Mesodermal cell (in vitro differentiated cells): ENCODE measurements at regions not wholly inside any gene's neighbourhood (a gene's known extent, or its start where the extent isn't known, plus 50 kb on each side); places are given as distances from the start of the nearest gene placed in this dataset.
"Not testable (repeated sequence)": the region's sequence is repeated elsewhere in the genome, so short reads cannot be mapped to it uniquely, and the experiment has no call there.

Experiments used
- H3K27ac ChIP-seq: 2 replicates; pipeline ENCODE4 v1.7.0; 2013; ENCODE audit warnings: mild to moderate bottlenecking, low read depth, low read length, moderate library complexity; ENCODE audit not compliant: severe bottlenecking
- H3K36me3 ChIP-seq: 2 replicates; pipeline ENCODE4 v1.7.1; 2013; ENCODE audit warnings: mild to moderate bottlenecking, low read length, moderate library complexity; ENCODE audit not compliant: control insufficient read depth, insufficient read depth
- H3K4me1 ChIP-seq: one replicate; pipeline ENCODE4 v1.7.1; 2013; ENCODE audit warnings: mild to moderate bottlenecking, low read length; ENCODE audit not compliant: insufficient read depth, control insufficient read depth, poor library complexity, severe bottlenecking
- H3K4me3 ChIP-seq: 2 replicates; pipeline ENCODE4 v1.7.0; 2013; ENCODE audit warnings: low read length, control low read depth, mild to moderate bottlenecking; ENCODE audit not compliant: insufficient read depth, poor library complexity, severe bottlenecking; ENCODE audit errors: extremely low read depth
- H3K9me3 ChIP-seq: 2 replicates; pipeline ENCODE4 v1.7.1; 2013; ENCODE audit warnings: mild to moderate bottlenecking, low read length, moderate library complexity; ENCODE audit not compliant: control insufficient read depth
- WGBS, 2 experiments: methylation state at CpG; one replicate each; pipeline ENCODE4 v1.1.5; 2013; ENCODE audit warnings: missing lambda C conversion rate in 2 of 2; ENCODE audit not compliant: insufficient coverage in 2 of 2; 5-methylcytosine and 5-hydroxymethylcytosine counted together

- H3K4me3 ChIP-seq = no peak overlapping the region
- H3K36me3 ChIP-seq = no peaks in the 10 kb centered on the region
- no CpG with 5 or more reads among the region's 1 CpG for WGBS, 2 experiments
- H3K9me3 ChIP-seq = peaks cover 10% of the 10 kb centered on the region
- no peak overlapping the region for H3K27ac ChIP-seq
- H3K4me1 ChIP-seq = no peaks in the 10 kb centered on the region
Measured at GRCh38 chr4:127311371-127311770, 321.4 kb upstream of the INTU start.

- 77% methylated on average over 7 of the region's 8 CpGs; no CpG with 5 or more reads in 1 of the 2 experiments for WGBS, 2 experiments
Measured at GRCh38 chr4:127311924-127312323, 320.8 kb upstream of the INTU start.

GRCh38 chr4:127313767-127314166 lies 319.0 kb upstream of the INTU start:
- Histone ChIP-seq H3K4me3 (no peak overlapping the region), H3K27ac (no peak overlapping the region), H3K9me3 (peaks cover 10% of the 10 kb centered on the region), H3K36me3 (no peaks in the 10 kb centered on the region), H3K4me1 (no peaks in the 10 kb centered on the region)
- no CpG with 5 or more reads among the region's 1 CpG for WGBS, 2 experiments

More at GRCh38 chr4:127311924-127312323, 320.8 kb upstream of the INTU start:
- no peaks in the 10 kb centered on the region for H3K36me3 ChIP-seq
- H3K27ac ChIP-seq = no peak overlapping the region
- H3K4me1 ChIP-seq = no peaks in the 10 kb centered on the region
- peaks cover 10% of the 10 kb centered on the region for H3K9me3 ChIP-seq
- H3K4me3 ChIP-seq = no peak overlapping the region

GRCh38 chr4:127327491-127327890 lies 305.3 kb upstream of the INTU start:
- H3K36me3 ChIP-seq = no peaks in the 10 kb centered on the region
- WGBS, 2 experiments = 75 to 88% methylated on average over 1 of the region's 2 CpGs
- H3K27ac ChIP-seq = no peak overlapping the region
- no peaks in the 10 kb centered on the region for H3K4me1 ChIP-seq
- peaks cover 4% of the 10 kb centered on the region for H3K9me3 ChIP-seq
- no peak overlapping the region for H3K4me3 ChIP-seq

- Histone ChIP-seq H3K9me3 (no peaks in the 10 kb centered on the region), H3K36me3 (no peaks in the 10 kb centered on the region), H3K4me3 (no peak overlapping the region), H3K4me1 (no peaks in the 10 kb centered on the region), H3K27ac (no peak overlapping the region)
- no CpG with 5 or more reads among the region's 1 CpG for WGBS, 2 experiments
Measured at GRCh38 chr4:127335073-127335620, 297.6 kb upstream of the INTU start.

GRCh38 chr4:127335732-127336131 lies 297.0 kb upstream of the INTU start:
- H3K4me3 ChIP-seq = no peak overlapping the region
- no peaks in the 10 kb centered on the region for H3K9me3 ChIP-seq
- no peaks in the 10 kb centered on the region for H3K4me1 ChIP-seq
- H3K36me3 ChIP-seq = no peaks in the 10 kb centered on the region
- 88 to 100% methylated on average over 1 of the region's 1 CpG for WGBS, 2 experiments
- no peak overlapping the region for H3K27ac ChIP-seq

GRCh38 chr4:127343123-127343522 lies 289.6 kb upstream of the INTU start:
- 67 to 68% methylated on average over 1 to 2 of the region's 3 CpGs for WGBS, 2 experiments
- H3K9me3 ChIP-seq = not testable (repeated sequence)

GRCh38 chr4:127344071-127344470 lies 288.7 kb upstream of the INTU start:
- H3K4me1 ChIP-seq = no peaks in the 10 kb centered on the region
- WGBS, 2 experiments = 100% methylated on average over 1 to 2 of the region's 3 CpGs

More at GRCh38 chr4:127343123-127343522, 289.6 kb upstream of the INTU start:
- not testable (repeated sequence) for H3K4me3 ChIP-seq, H3K36me3 ChIP-seq, H3K27ac ChIP-seq, H3K4me1 ChIP-seq

GRCh38 chr4:127347936-127348335 lies 284.8 kb upstream of the INTU start:
- Histone ChIP-seq H3K27ac (no peak overlapping the region), H3K9me3 (no peaks in the 10 kb centered on the region), H3K36me3 (no peaks in the 10 kb centered on the region), H3K4me3 (no peak overlapping the region), H3K4me1 (no peaks in the 10 kb centered on the region)
- no CpG with 5 or more reads among the region's 2 CpGs for WGBS, 2 experiments

More at GRCh38 chr4:127344071-127344470, 288.7 kb upstream of the INTU start:
- no peaks in the 10 kb centered on the region for H3K36me3 ChIP-seq
- H3K4me3 ChIP-seq = no peak overlapping the region
- H3K27ac ChIP-seq = no peak overlapping the region
- no peaks in the 10 kb centered on the region for H3K9me3 ChIP-seq

GRCh38 chr4:127352220-127353113 lies 280.3 kb upstream of the INTU start:
- H3K36me3 ChIP-seq = no peaks in the 10 kb centered on the region
- no peaks in the 10 kb centered on the region for H3K4me1 ChIP-seq
- no peak overlapping the region for H3K4me3 ChIP-seq
- 80 to 81% methylated on average over 5 to 7 of the region's 7 CpGs for WGBS, 2 experiments
- no peaks in the 10 kb centered on the region for H3K9me3 ChIP-seq
- H3K27ac ChIP-seq = no peak overlapping the region

- Histone ChIP-seq H3K27ac (no peak overlapping the region), H3K4me1 (no peaks in the 10 kb centered on the region), H3K36me3 (no peaks in the 10 kb centered on the region), H3K4me3 (no peak overlapping the region), H3K9me3 (no peaks in the 10 kb centered on the region)
- WGBS, 2 experiments = 60% methylated on average over 1 of the region's 2 CpGs; no CpG with 5 or more reads in 1 of the 2 experiments
Measured at GRCh38 chr4:127355743-127356142, 277.0 kb upstream of the INTU start.
